GM18867 (cell line): ENCODE measurements at regions not wholly inside any gene's neighbourhood (a gene's known extent, or its start where the extent isn't known, plus 50 kb on each side); places are given as distances from the start of the nearest gene placed in this dataset.
A peak's percentile ranks its signal among the peaks of the same experiment; 100 is the strongest.

Experiments used
- ATAC-seq: cut with Tn5 transposase; IDR thresholded peaks from one replicate; pipeline ENCODE4 v1.9.1; 2021; ENCODE audit warnings: mild to moderate bottlenecking, moderate library complexity; ENCODE audit not compliant: unreplicated experiment

DNA sequence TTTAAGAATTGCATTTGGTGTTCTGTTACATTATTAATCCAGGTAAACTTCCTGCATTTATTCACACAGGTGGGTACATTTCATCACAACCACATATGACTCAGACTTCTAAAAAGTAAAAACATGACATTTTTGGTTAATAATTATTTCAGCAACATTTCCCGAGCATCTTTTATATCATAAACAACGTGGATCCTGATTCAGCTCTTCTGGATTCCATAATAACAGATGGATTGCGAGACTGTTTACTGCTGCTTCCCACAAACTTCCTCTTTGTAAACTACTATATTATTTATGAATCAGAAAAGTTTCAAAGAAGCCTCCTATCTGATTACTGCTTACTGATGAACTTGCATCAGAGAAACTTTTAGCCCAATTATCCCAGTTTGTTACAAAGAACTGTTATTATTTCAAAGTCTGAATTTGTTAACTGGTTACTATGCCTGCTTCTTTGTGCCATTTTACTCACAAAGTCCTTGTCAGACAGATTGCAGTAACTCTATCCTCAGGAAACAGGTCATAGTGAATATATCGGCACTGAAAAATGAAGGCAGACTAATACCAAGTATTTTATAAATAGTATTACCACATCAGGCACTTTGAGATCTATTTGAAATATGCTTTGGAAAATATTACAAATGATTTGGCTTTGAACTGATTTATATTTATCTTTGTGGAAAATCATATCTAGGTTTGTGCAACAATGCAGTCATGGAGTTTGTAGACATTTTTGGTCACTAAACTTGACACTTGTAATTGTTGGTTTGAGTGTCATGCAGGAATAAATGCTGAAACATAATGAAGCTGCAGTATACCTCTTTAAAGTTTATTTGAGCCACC, 511.6 kb downstream of the PLCL1 start:
- no peak for ATAC-seq

DNA sequence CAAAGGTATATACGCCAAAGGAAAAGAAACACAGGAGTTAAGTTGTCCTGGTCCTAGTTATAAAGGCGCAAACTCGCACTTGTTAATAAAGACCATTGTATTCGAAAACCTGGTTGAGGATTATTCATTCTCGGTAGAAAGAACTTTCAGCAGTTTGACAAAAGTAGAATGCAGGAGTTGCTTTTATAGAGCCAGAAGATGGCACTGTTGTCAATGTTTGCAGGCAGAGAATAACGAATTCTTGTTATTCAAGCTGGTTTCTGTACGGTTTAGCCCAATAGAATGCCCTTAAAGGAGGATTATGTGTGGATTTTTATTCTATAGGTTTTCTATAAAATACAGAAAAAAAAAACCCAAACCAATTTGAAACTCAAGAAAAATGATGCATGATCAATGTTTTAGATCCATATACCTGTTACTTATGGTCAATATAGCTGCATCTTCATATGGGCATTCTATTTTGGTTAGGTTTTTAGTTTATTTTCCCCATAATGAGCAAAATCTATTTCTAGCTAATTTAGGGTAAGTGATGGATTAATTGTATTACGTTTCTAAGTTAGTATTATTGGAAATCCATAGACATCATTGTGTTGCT, 510.3 kb downstream of the PLCL1 start:
- no peak for ATAC-seq

DNA sequence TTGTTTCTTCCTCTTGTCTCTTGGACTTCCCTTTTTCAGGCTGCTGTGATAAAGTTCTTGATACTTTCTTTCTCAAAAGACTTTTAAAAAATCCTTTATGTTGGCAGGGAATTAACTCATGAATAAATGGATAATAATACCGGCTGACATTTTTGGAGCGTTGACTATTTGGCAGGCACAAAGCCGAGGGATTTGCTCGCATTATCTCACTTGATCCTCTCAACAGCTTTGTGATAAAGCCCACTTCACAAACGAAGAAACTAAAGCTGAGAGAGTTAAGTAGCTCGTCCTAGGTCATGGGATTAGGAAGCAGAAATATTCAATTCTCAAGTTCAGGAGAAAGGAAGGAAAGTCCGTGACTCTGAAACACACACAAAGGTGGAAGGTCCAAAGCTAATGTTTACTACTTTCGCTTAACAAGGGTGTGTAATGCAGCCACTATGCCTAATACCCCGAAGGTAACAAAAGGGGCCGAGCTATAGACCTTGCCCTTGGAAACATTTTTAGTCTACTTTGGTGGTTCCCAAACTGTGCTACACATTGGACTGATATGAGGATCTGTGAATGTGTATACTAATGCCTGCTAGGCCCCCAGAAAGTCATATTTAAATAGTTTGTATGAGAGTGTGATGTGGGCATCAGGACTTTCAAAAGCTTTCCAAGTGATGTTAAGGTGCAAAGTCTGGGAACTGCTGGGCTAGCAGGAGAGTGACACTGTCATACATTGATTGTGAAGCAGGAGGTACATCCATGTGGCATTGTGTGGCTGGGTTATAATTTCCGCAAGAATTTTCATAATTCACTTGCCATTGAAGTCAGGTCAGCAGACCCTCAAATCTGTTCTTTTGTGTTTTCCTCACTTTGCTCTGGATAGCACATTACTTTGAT, 508.4 kb downstream of the PLCL1 start:
- no peak for ATAC-seq

DNA sequence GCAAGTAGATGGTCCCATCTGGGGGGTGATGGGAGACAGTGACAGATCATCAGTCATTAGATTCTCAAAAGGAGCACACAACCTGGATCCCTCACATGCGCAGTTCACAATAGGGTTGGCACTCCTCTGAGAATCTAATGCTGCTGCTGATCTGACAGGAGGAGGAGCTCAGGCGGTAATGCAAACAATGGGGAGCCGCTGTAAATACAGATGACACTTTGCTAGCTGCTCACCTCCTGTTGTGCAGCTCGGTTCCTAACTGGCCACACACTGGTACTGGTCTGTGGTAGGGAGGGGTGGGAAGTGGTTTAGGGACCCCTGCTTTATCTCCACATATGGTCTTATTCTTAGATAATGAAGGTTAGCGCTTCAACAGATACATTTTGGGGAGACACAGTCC, 506.6 kb downstream of the PLCL1 start:
- ATAC-seq = no peak

DNA sequence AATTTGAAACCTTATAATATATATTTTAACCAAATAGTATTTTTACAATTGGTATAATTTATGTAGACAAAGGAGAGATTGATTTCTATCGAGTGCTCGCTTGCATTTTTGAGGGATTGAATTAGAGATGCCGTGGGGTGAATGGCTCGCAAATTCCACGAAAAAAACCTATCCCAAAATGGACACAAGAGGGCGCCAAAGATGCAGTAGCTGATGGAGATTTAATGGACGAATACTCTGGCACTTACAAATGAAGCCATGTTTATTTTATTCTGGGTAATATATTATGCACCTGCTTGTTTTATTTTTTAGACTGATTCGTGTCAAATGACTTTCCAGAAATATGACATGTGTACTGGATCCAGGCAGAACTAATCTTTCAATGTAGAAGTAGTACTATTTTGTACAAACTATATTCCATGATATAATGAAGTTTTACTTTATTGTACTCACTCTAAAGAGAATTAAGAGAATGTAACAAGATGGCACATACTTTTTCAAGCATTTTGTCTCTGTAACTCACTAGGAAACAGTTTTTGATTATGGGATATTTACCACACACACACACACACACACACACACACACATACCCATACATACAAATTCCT, 505.4 kb downstream of the PLCL1 start:
- peak; percentile 79 for ATAC-seq

DNA sequence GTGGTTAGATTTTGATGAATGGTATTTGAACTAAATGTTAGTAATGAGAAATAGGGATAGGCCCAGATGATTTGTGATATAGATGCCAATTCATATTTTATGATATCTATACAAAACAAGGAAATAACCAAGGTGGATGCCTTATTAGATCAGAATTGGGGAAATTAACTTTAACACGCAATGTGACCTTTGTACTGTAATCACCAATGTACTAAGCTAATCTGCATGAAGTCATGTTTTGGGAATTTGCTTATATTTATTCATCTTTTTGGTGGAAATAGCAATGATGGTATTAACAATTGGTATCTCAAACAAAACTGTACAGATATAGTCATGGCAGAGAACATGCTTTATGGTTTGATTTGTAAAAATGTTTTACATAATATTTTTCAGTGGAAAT, 504.7 kb downstream of the PLCL1 start:
- ATAC-seq = no peak

DNA sequence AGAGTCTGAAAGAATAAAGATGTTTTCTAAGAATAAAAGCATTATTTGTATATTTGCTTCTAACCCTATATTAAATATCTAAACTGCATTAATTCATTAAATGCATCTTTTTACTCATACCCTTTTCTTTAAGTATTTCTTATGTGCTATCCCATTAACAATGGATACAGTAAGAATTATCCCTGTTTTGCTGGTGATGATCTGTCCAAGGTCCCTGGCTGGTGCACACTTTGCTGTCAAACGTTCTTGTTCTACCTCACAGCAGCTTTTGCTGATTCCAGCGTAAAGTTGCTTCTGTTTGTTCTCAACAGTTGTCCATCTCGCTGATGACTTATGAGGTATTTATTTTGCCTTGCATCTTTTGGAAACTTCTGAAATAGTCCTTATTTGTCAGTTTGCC, 504.0 kb downstream of the PLCL1 start:
- no peak for ATAC-seq

DNA sequence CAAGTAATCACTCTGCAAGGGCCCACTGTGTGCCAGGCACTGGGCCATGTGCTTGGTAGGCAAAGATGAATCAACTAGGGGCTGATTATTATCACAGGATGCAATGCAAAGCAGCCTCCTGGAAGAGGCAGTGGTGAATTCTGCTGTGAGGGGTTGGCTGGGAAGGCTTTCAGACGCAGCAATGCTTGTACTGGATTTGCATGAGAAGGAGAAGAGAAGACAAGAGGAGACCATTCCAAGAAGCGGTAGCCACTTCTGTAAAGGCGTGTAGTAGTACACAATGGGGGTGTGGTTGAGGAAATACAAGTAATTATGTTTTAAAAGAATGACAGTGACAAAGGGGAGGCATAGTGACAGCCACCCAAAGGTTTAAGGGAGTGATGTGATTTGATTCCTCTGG, 502.7 kb downstream of the PLCL1 start:
- ATAC-seq = no peak

DNA sequence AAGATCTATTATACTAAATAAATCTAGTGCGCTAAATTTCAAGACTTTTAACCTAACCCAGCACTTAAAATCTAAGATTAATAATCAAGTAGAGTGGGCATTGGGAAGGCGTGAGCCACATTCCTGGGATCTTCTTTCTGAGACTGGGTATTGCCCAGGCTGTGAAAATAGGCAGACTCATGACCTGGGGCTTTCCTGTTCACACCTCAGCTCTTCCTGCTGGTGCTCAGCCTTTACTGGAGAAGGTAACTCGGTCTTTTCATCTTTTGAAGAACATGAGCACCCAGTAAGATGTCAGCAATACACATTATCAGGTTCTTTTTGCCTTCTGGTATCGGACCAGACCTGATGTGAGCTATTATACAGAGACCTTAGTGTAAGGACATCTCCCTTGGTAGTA, 500.5 kb downstream of the PLCL1 start:
- ATAC-seq = no peak

DNA sequence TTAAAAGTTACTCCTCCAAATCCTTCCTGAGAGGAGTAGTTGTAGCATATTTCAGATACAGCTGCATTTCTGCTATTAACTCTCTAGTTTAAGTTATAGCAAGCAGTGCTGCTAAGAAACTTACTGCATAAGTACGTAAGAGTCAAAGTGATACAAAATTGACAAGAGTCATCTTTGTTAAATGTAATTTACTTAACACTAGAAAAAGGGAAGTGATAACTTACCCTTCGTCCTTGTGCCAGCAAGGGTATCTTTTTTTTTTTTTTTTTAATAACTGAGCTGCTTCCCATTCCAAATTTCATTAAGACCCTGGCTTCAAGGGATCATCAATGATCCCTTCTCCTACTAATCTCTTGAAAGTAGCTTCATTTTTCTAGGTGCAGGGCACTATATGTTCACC, 493.0 kb downstream of the PLCL1 start:
- peak; percentile 30 for ATAC-seq

DNA sequence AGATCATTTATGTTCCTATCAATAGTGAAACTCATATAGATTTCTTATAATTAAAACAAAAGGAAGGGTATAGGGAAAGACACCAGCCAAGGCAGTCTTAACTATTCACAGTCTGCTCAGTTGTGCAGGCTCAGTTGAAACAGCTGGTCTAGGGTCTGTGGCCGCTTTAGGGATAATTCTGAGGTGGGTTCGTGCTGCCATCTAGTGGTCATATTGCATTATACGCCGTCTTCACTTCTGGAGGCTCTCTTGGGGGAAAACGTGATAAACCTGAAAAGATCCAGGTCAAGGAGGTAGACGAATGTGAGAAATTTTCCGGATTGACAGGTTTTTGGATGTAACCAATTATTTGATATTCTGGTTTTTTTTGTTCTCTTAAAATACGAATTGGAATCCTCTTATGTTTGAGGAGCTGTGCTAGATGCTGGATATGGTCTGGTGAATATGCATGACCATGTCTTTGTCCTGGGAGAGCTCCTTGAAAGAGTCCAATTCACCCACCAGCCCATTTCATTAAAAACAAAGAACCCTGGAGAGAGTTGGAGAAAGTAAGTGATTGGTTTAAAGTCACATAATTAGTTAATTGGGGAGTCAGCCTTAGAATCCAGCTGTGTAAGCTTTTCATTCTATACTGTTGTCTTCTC, 492.4 kb downstream of the PLCL1 start:
- ATAC-seq = peak; percentile 86

DNA sequence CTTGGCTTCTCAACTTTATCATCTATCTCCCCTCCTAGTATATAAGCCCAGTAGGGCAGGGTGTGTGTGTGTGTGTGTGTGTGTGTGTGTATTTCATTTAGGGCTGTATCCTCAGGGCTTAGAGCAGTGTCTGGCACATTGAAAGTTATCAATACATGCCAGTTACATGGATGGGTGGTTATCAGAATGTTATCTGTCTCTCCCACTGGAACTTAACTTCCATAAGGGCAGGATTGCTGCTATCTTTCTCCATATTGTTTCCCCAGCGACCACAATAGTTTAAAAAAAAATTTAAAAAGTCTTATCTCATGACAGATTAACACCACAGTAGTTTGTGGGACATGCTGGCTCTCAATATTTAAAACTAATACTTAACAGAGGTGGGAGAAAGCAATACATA, 488.9 kb downstream of the PLCL1 start:
- no peak for ATAC-seq

DNA sequence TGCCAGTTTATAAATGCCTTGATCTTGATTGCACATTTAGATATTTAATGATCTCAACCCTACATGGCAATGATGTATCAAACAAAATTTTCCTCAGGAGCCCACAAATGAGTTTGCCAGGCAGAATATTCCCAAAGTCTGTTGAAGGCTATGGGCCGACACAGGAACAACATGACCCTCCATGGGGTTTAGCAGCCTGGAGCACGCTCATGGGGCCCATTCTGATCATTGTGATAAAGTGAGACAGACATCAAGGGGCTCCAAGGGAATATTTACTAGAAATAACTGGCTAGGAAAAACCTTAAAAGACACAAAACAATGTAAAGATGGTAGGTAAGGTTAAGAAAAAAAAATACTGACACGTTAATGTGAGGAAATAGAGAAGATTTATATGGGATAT, 485.4 kb downstream of the PLCL1 start:
- ATAC-seq = no peak

DNA sequence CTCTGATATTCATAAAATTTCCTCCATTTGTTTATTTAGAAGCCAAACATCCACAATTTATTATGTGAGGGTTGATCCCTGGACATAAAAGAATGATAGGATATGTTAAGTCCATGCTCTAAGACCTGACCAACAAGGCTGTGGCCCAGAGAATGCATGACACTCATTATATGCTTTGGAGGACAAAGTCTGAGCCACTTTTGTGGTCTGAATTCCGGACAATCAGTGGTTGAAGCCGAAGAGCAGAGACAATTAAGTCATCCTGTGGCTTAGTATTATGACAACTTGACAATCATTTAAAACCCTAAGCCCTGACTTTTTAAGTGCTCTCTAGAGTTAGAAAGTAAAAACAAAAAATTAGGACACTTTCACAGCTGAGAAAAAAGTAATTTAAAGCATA, 483.3 kb downstream of the PLCL1 start:
- ATAC-seq = no peak

DNA sequence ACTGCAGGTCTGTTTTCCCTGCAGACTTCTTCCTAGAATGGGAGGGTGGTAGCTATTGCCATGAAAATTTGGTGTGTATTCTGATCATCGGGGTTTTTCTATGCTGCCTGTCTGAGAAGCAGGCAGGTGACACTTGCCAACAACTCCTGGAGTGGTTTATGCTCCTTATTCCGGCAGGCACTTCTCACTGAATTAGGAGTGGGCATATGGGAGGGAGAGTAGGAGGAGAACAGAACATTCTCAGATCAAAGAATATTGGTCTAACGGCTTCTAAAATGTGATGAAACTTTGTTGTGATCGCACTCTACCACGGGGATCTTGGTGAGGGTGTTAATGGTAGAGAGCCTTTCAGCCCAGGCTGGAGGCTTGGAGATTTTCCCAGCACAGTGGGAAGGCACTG, 480.8 kb downstream of the PLCL1 start:
- no peak for ATAC-seq

DNA sequence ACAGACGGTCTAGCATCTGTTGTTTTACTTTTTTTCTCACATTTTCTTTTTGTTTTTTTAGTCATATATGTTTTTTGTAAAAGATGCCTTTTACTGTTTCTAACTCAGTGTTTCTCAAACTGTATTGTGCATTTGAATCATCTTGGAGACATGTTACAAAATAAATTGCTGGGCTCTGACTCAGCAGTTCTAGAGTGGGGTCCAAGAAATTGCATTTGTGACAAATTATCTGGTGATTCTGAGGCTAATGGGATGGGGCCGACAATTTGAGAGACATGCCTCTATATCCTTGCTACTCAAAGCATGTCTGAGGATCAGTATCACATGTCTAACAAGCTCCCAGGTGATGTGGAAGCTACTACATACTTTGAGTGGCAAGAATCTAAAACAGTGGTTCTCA, 478.8 kb downstream of the PLCL1 start:
- ATAC-seq = no peak

DNA sequence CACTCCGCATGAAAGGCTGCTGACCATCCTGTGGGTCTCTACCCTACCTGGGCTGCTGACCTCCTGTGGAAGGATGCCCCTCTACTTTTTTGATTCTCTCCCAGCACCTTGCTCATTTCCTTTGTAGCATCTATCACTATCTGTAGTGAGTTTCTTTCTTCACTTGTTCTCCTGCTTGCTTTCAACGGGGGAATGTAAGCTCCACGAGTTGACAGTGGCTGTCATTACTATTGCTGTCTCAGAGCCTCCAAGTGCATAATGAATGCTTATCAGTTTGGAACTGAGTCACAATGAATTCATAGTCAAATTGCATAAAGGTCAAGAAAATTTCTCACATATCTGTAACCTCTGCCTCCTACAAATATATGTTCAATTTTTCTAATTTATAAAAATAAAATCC, 477.7 kb downstream of the PLCL1 start:
- ATAC-seq = no peak

DNA sequence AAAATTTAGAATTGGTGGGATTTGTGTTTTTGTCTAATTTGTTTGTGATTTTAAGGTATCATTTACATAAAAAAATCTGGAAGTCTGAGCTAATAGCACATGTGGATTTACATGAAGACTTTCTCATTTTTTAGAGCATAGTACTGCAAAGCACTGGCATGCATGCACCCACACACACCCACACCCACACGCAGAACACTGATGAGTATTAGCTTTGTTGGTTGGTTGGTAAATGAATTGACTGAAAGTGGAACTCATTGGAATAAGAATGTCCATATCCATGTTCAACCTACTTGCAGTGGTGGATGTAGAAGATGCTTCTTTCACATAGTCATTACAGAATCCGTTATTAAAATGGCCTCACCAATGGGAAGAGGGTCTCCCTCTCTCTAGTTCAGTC, 475.8 kb downstream of the PLCL1 start:
- ATAC-seq = no peak

DNA sequence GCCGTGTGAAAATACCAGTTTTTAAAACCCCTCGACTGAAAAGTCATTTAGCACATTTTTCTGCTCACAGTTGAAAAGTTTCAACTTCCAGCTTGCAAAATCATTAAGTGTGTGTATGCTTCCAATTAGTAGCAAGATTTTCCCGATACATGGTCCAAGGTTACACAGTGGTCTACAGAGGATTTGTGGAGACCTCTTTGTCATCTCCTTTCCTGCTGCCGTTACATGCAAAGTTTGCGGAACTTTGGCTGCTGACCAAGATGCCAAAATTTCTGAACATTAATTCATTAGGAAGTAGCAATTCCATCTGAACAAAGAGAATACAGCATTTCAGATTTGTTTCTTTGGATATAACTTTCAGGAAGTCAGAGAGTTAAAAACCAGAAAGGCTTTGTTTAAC, 474.6 kb downstream of the PLCL1 start:
- ATAC-seq = no peak

DNA sequence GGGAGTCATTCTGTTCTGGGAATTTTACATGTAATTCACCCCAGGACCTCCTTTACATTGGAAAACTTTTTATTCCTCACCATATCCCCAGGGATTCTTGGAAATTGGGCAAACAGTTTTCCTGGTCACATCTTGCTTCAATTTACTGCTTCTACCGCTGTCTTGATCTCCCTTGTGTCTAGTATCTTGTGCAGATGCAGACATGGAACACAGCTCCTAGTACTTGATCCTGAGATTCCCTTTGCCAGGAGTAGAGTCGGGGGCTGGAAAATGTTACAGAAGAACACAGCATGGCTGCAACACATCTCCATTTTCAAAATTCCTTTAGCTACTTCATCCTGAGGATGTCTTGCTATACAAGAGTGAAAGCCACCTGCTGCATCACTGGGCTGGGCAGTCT, 472.8 kb downstream of the PLCL1 start:
- no peak for ATAC-seq

DNA sequence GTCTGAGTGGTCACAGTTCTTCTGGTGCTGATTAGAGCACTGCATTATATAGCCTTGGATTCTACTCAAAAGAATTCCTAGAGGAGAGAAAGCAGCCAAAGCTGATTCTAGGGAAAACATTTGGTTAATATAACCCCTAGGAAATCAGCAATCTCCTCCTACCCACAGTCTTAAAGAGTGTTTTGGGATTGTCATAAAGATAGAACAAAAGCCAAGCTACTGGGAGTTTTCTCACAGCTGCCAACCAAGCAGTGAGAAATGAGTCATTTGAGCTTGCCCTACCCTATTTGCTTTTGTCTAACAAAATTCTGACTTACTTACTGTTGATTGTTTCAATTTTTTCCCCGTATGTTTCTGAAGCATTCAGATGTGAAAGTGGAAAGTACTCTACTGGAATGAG, 469.3 kb downstream of the PLCL1 start:
- no peak for ATAC-seq
